Lung (tissue), 11 donors: ENCODE measurements at regions not wholly inside any gene's neighbourhood (a gene's known extent, or its start where the extent isn't known, plus 50 kb on each side); places are given as distances from the start of the nearest gene placed in this dataset.

Experiments used
- ATAC-seq: fragments of 200-7000 bp; cut with Tn5 transposase; one replicate; pipeline ENCODE4 v1.9.1; 2020; ENCODE audit warnings: moderate number of reproducible peaks; ENCODE audit not compliant: insufficient read depth, low FRiP score
- DNase-seq, 3 donors: peaks; one replicate each; pipeline ENCODE4 v3.0.0-alpha.2; 2013 to 2017
- H3K27ac ChIP-seq, 2 donors: one replicate each; pipeline ENCODE4 v1.5.1; 2013; ENCODE audit warnings: mild to moderate bottlenecking in 2 of 2, moderate library complexity in 2 of 2, control low read depth in 1 of 2, inconsistent platforms in 1 of 2, low read depth in 1 of 2, low read length in 1 of 2
- H3K27me3 ChIP-seq, 3 donors: one replicate each; pipeline ENCODE4 v1.5.1; 2013; ENCODE audit warnings: low read length in 2 of 3; ENCODE audit not compliant: control insufficient read depth in 3 of 3, insufficient read depth in 3 of 3
- H3K36me3 ChIP-seq, 4 donors: one replicate each; pipeline ENCODE4 v1.5.1; 2013; ENCODE audit warnings: low read length in 4 of 4, mild to moderate bottlenecking in 1 of 4, moderate library complexity in 1 of 4; ENCODE audit not compliant: control insufficient read depth in 4 of 4, insufficient read depth in 4 of 4
- H3K4me1 ChIP-seq, 5 donors: one replicate each; pipeline ENCODE4 v1.5.1; 2013; ENCODE audit warnings: low read length in 5 of 5, mild to moderate bottlenecking in 2 of 5, moderate library complexity in 1 of 5; ENCODE audit not compliant: control insufficient read depth in 5 of 5, insufficient read depth in 5 of 5
- H3K4me3 ChIP-seq: one replicate; pipeline ENCODE4 v1.5.1; 2013; ENCODE audit warnings: mild to moderate bottlenecking, control low read depth, moderate library complexity
- H3K9ac ChIP-seq, 2 donors: one replicate each; pipeline ENCODE4 v1.5.1; 2013; ENCODE audit warnings: low read length in 2 of 2, control low read depth in 1 of 2; ENCODE audit not compliant: insufficient read depth in 1 of 2
- H3K9me3 ChIP-seq, 4 donors: one replicate each; pipeline ENCODE4 v1.5.1; 2013; ENCODE audit warnings: low read length in 3 of 4, mild to moderate bottlenecking in 1 of 4, moderate library complexity in 1 of 4; ENCODE audit not compliant: control insufficient read depth in 4 of 4, insufficient read depth in 3 of 4
- CTCF ChIP-seq: IDR thresholded peaks from 2 replicates; pipeline ENCODE4 v1.5.1; 2012; ENCODE audit warnings: mild to moderate bottlenecking; ENCODE audit errors: control extremely low read depth, extremely low read depth
- WGBS, 2 donors: extraction: QIAGEN DNeasy Blood & Tissue Kit; methylation state at CpG; one replicate each; pipeline ENCODE4 v1.1.7; 2013; 5-methylcytosine and 5-hydroxymethylcytosine counted together
- donor health status: control.
- donor health status: control.
- donor health status: Bipolar disorder and iron deficiency.
- donor health status: healthy.
- donor health status: DM: yes; HTN: yes; CAD: no.

- Histone ChIP-seq H3K36me3 (no peaks in the 10 kb centered on the region), H3K4me3 (no peak overlapping the region), H3K9me3 (peaks cover 0 to 6% (median 0%) of the 10 kb centered on the region in 4 donors), H3K27me3 (no peaks in the 10 kb centered on the region), H3K4me1 (peaks cover 0 to 3% (median 0%) of the 10 kb centered on the region in 5 donors), H3K27ac (no peak overlapping the region), H3K9ac (no peak overlapping the region)
- ATAC-seq (no peak), DNase-seq (no peak)
- WGBS, 2 donors, result 83 to 85% methylated on average over 5 of the region's 5 CpGs
- TF ChIP-seq CTCF, result no peak
Observed at GRCh38 chr1:5554784-5555183, 437.4 kb downstream of the NPHP4 start.

- WGBS, 2 donors, result 70 to 84% methylated on average over 6 of the region's 6 CpGs
- H3K36me3 ChIP-seq, result no peaks in the 10 kb centered on the region
- DNase-seq (no peak), ATAC-seq (no peak)
- peaks cover 0 to 3% (median 0%) of the 10 kb centered on the region in 5 donors for H3K4me1 ChIP-seq
- H3K9me3 ChIP-seq, result peaks cover 0 to 6% (median 0%) of the 10 kb centered on the region in 4 donors
- no peak overlapping the region for H3K27ac ChIP-seq
- no peaks in the 10 kb centered on the region for H3K27me3 ChIP-seq
- no peak overlapping the region for H3K9ac ChIP-seq
- no peak for TF ChIP-seq CTCF
- H3K4me3 ChIP-seq, result no peak overlapping the region
Observed at GRCh38 chr1:5554111-5554510, 438.1 kb downstream of the NPHP4 start.

GRCh38 chr1:5552787-5553484 is 439.3 kb downstream of the NPHP4 start:
- H3K9ac ChIP-seq, result no peak overlapping the region
- no peaks in the 10 kb centered on the region for H3K27me3 ChIP-seq
- no peak for TF ChIP-seq CTCF
- ATAC-seq, result no peak
- H3K4me1 ChIP-seq, result peaks cover 0 to 3% (median 0%) of the 10 kb centered on the region in 5 donors
- H3K4me3 ChIP-seq, result no peak overlapping the region
- WGBS, 2 donors, result 55 to 74% methylated on average over 3 of the region's 3 CpGs
- no peak for DNase-seq
- no peak overlapping the region for H3K27ac ChIP-seq
- peaks cover 0 to 6% (median 0%) of the 10 kb centered on the region in 4 donors for H3K9me3 ChIP-seq
- H3K36me3 ChIP-seq, result no peaks in the 10 kb centered on the region
